GM12878 (cell line): ENCODE measurements at regions not wholly inside any gene's neighbourhood (a gene's known extent, or its start where the extent isn't known, plus 50 kb on each side); places are given as distances from the start of the nearest gene placed in this dataset.
A peak's percentile ranks its signal among the peaks of the same experiment; 100 is the strongest.

Experiments used
- BCL11A ChIP-seq: IDR thresholded peaks from 2 replicates; pipeline ENCODE4 v1.6.1; 2011; ENCODE audit warnings: low read depth, low read length
- CEBPB ChIP-seq, 2 experiments: fragments of 150-350 bp in 1 of 2; IDR thresholded peaks; 2 replicates each; pipeline ENCODE4 v1.6.1; 2012 to 2014; ENCODE audit warnings: low read depth in 2 of 2, low read length in 2 of 2, borderline replicate concordance in 1 of 2, inconsistent platforms in 1 of 2
- CREB1 ChIP-seq: IDR thresholded peaks from 2 replicates; pipeline ENCODE4 v1.6.1; 2012; ENCODE audit warnings: low read depth, mild to moderate bottlenecking, inconsistent platforms
- CREM ChIP-seq: IDR thresholded peaks from 2 replicates; pipeline ENCODE4 v1.6.1; 2014; ENCODE audit warnings: antibody characterized with exemption, low read depth
- ETV6 ChIP-seq, 2 experiments: fragments of 450-650 bp in 1 of 2; IDR thresholded peaks in 1 of 2; conservative IDR thresholded peaks in 1 of 2; 2 replicates each; pipeline ENCODE4 v1.6.1; 2014; ENCODE audit warnings: antibody characterized with exemption in 1 of 2, borderline replicate concordance in 1 of 2, low read depth in 1 of 2, mild to moderate bottlenecking in 1 of 2, moderate library complexity in 1 of 2
- KLF5 ChIP-seq: fragments of 450-650 bp; IDR thresholded peaks from 2 replicates; pipeline ENCODE4 v1.6.1; 2014; ENCODE audit warnings: mild to moderate bottlenecking; ENCODE audit not compliant: partially characterized antibody
- MYB ChIP-seq: fragments of 150-350 bp; IDR thresholded peaks from 2 replicates; pipeline ENCODE4 v1.6.1; 2014; ENCODE audit warnings: mild to moderate bottlenecking, low read depth, low read length, borderline replicate concordance
- NFYB ChIP-seq: IDR thresholded peaks from 2 replicates; pipeline ENCODE4 v1.6.1; 2011; ENCODE audit warnings: low read depth, mild to moderate bottlenecking, low read length, improper control_type of control experiment, moderate library complexity; ENCODE audit not compliant: insufficient read depth
- PML ChIP-seq: IDR thresholded peaks from 2 replicates; pipeline ENCODE4 v1.6.1; 2012; ENCODE audit warnings: low read length, inconsistent platforms
- POU2F2 ChIP-seq: IDR thresholded peaks from 3 replicates; pipeline ENCODE4 v1.6.1; 2011; ENCODE audit warnings: low read depth, mild to moderate bottlenecking, low read length, borderline replicate concordance
- RB1 ChIP-seq: fragments of 450-650 bp; formaldehyde crosslinking; IDR thresholded peaks from 2 replicates; pipeline ENCODE4 v1.6.1; 2017; ENCODE audit warnings: mild to moderate bottlenecking, borderline replicate concordance
- RBBP5 ChIP-seq: fragments of 200-600 bp; sonication (generic); conservative IDR thresholded peaks from 2 replicates; pipeline ENCODE4 v1.6.1; 2016
- RUNX3 ChIP-seq: IDR thresholded peaks from 2 replicates; pipeline ENCODE4 v1.6.1; 2012; ENCODE audit warnings: low read length, inconsistent platforms
- SMC3 ChIP-seq: IDR thresholded peaks from 2 replicates; pipeline ENCODE4 v1.6.1; 2011; ENCODE audit warnings: low read length, improper control_type of control experiment, borderline replicate concordance
- SP1 ChIP-seq: IDR thresholded peaks from one replicate; pipeline ENCODE4 v1.6.1; 2011; ENCODE audit warnings: low read depth, low read length
- STAT3 ChIP-seq: IDR thresholded peaks from 2 replicates; pipeline ENCODE4 v1.6.1; 2011; ENCODE audit warnings: low read depth, low read length, improper control_type of control experiment
- SUZ12 ChIP-seq: fragments of 200-600 bp; sonication (generic); IDR thresholded peaks from one replicate; pipeline ENCODE4 v1.6.1; 2018; ENCODE audit warnings: antibody characterized with exemption, mild to moderate bottlenecking; ENCODE audit not compliant: unreplicated experiment
- TCF12 ChIP-seq: IDR thresholded peaks from 2 replicates; pipeline ENCODE4 v1.6.1; 2011; ENCODE audit warnings: low read depth, mild to moderate bottlenecking, low read length
- TCF3 ChIP-seq: IDR thresholded peaks from 2 replicates; pipeline ENCODE4 v1.6.1; 2012; ENCODE audit warnings: low read depth, mild to moderate bottlenecking, low read length, borderline replicate concordance; ENCODE audit not compliant: insufficient read depth
- ZNF24 ChIP-seq: fragments of 450-650 bp; IDR thresholded peaks from 2 replicates; pipeline ENCODE4 v1.6.1; 2017; ENCODE audit warnings: antibody characterized with exemption, mild to moderate bottlenecking
- TF ChIP-seq, protein P1 (sequence below): IDR thresholded peaks from 2 replicates; pipeline ENCODE4 v1.6.1; 2012; ENCODE audit warnings: low read depth, low read length, improper control_type of control experiment
- TF ChIP-seq, protein P2 (sequence below): fragments of 450-650 bp; formaldehyde crosslinking; IDR thresholded peaks from 2 replicates; pipeline ENCODE4 v1.5.0; 2022; ENCODE audit warnings: mild to moderate bottlenecking, missing genetic modification characterization
- TF ChIP-seq, protein P3 (sequence below): IDR thresholded peaks from 2 replicates; pipeline ENCODE4 v1.6.1; 2012; ENCODE audit warnings: low read depth, low read length, improper control_type of control experiment
- TF ChIP-seq, protein P4 (sequence below): fragments of 450-650 bp; IDR thresholded peaks from 2 replicates; pipeline ENCODE4 v1.6.1; 2017; ENCODE audit warnings: borderline replicate concordance

DNA sequence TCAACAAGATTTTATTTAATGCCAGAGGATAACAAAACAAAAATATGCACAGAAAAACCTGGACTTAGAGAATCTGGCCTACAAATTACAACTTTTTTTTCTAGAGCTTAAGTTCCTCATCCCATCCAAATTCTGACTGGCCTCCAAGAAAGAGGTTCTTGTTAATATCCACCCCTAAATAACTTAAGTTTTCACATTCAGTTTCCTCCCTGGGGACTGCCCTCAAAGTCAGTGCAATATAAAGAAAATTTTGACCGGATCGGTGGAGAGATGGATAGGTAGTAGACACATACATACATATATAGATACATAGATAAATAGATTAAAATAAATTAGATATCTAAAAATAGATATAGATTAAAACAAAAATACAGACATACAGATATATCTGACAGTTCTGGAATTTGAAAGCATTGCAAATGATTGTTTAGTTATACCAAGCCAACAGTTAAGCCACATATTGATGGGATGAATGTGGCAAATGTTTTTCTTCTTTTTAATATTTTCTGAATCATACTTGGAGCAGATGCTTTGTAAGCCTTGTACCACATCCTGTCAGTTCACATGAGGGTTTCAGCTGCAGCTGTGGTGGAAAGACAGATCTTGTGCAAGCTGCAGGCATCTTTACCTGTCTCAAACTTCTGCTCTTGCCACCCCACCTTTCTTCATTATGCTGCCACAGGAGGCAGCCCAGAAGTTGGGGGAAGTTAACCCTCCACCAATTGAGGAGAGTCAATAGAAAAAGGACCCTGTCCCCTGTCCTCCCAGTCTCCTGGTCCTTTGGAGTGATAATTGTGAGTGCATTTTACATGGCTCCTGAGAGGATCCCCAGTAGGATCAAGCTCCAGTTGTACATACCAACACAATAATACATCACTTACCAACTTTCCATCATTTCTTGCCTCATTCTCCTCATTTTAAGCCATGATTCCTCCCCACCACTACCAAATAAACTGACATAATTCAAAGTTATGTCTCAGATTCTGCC lies 58.5 kb upstream of the PRDM8 start (continued):
- TF ChIP-seq, protein P1, sequence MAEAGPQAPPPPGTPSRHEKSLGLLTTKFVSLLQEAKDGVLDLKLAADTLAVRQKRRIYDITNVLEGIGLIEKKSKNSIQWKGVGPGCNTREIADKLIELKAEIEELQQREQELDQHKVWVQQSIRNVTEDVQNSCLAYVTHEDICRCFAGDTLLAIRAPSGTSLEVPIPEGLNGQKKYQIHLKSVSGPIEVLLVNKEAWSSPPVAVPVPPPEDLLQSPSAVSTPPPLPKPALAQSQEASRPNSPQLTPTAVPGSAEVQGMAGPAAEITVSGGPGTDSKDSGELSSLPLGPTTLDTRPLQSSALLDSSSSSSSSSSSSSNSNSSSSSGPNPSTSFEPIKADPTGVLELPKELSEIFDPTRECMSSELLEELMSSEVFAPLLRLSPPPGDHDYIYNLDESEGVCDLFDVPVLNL, result no peak
- no peak for TF ChIP-seq CEBPB (IDR thresholded peaks at IDR 0.05; ENCODE audit: borderline replicate concordance in 1 of 2, low read depth in 2 of 2, low read length in 2 of 2)
- TF ChIP-seq KLF5, result no peak
- TF ChIP-seq MYB, result no peak
- TF ChIP-seq BCL11A, result no peak
- no peak for TF ChIP-seq STAT3
- no peak for TF ChIP-seq POU2F2
- TF ChIP-seq SMC3, result no peak
- TF ChIP-seq SUZ12, result no peak
- TF ChIP-seq ETV6 (conservative IDR thresholded peaks at IDR 0.05 in 1 of 2, IDR thresholded peaks at IDR 0.05 in 1 of 2; ENCODE audit: borderline replicate concordance in 1 of 2, low read depth in 1 of 2), result peak in 1 of 2 experiments; percentile 32; a peak in 1 of 4 replicates
- TF ChIP-seq, protein P2, sequence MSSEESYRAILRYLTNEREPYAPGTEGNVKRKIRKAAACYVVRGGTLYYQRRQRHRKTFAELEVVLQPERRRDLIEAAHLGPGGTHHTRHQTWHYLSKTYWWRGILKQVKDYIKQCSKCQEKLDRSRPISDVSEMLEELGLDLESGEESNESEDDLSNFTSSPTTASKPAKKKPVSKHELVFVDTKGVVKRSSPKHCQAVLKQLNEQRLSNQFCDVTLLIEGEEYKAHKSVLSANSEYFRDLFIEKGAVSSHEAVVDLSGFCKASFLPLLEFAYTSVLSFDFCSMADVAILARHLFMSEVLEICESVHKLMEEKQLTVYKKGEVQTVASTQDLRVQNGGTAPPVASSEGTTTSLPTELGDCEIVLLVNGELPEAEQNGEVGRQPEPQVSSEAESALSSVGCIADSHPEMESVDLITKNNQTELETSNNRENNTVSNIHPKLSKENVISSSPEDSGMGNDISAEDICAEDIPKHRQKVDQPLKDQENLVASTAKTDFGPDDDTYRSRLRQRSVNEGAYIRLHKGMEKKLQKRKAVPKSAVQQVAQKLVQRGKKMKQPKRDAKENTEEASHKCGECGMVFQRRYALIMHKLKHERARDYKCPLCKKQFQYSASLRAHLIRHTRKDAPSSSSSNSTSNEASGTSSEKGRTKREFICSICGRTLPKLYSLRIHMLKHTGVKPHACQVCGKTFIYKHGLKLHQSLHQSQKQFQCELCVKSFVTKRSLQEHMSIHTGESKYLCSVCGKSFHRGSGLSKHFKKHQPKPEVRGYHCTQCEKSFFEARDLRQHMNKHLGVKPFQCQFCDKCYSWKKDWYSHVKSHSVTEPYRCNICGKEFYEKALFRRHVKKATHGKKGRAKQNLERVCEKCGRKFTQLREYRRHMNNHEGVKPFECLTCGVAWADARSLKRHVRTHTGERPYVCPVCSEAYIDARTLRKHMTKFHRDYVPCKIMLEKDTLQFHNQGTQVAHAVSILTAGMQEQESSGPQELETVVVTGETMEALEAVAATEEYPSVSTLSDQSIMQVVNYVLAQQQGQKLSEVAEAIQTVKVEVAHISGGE (CRISPR knock-in tag), result no peak
- no peak for TF ChIP-seq RBBP5
- TF ChIP-seq TCF3, result peak; percentile 66; the same call in 1 of the 2 replicates
- TF ChIP-seq PML, result no peak
- no peak for TF ChIP-seq NFYB
- TF ChIP-seq CREB1, result no peak
- TF ChIP-seq, protein P3, sequence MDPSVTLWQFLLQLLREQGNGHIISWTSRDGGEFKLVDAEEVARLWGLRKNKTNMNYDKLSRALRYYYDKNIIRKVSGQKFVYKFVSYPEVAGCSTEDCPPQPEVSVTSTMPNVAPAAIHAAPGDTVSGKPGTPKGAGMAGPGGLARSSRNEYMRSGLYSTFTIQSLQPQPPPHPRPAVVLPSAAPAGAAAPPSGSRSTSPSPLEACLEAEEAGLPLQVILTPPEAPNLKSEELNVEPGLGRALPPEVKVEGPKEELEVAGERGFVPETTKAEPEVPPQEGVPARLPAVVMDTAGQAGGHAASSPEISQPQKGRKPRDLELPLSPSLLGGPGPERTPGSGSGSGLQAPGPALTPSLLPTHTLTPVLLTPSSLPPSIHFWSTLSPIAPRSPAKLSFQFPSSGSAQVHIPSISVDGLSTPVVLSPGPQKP, result no peak
- TF ChIP-seq, protein P4, sequence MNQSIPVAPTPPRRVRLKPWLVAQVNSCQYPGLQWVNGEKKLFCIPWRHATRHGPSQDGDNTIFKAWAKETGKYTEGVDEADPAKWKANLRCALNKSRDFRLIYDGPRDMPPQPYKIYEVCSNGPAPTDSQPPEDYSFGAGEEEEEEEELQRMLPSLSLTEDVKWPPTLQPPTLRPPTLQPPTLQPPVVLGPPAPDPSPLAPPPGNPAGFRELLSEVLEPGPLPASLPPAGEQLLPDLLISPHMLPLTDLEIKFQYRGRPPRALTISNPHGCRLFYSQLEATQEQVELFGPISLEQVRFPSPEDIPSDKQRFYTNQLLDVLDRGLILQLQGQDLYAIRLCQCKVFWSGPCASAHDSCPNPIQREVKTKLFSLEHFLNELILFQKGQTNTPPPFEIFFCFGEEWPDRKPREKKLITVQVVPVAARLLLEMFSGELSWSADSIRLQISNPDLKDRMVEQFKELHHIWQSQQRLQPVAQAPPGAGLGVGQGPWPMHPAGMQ, result no peak
- peak; percentile 23; the same call in 1 of the 2 replicates for TF ChIP-seq CREM
- peak; percentile 74; the same call in 1 of the 2 replicates for TF ChIP-seq TCF12
- TF ChIP-seq ZNF24, result no peak
- no peak for TF ChIP-seq SP1
- no peak for TF ChIP-seq RB1
- TF ChIP-seq RUNX3, result peak; percentile 83
